ENCODE measurements at regions not wholly inside any gene's neighbourhood (a gene's known extent, or its start where the extent isn't known, plus 50 kb on each side); places are given as distances from the start of the nearest gene placed in this dataset.

GRCh38 chr3:72426618-72427397, 421.4 kb downstream of the SHQ1 start:
- in situ Hi-C loops (cut with MboI; ENCODE audit: low sequenced_read_pairs in 4 of 4) (no loop called here), intact Hi-C loops (cut with DNase I; ENCODE audit: low total_unique reads) (no loop called here)
- H3K4me1 ChIP-seq: peaks cover 19 to 33% of the 10 kb centered on the region in 2 donors
- no peaks in the 10 kb centered on the region for H3K27me3 ChIP-seq
- H3K4me3 ChIP-seq: no peak overlapping the region
- no peak for TF ChIP-seq CTCF (IDR thresholded peaks at IDR 0.05 in 4 of 5, conservative IDR thresholded peaks at IDR 0.05 in 1 of 5)
- no peak for TF ChIP-seq POLR2A (IDR thresholded peaks at IDR 0.05)
- ATAC-seq: no peak
- no peaks in the 10 kb centered on the region for H3K36me3 ChIP-seq
- H3K27ac ChIP-seq: no peak overlapping the region
- no peaks in the 10 kb centered on the region for H3K9me3 ChIP-seq
- no peak for DNase-seq

GRCh38 chr3:72423643-72424042, 424.6 kb downstream of the SHQ1 start:
- H3K4me3 ChIP-seq: no peak overlapping the region
- ATAC-seq (no peak), DNase-seq (no peak)
- intact Hi-C loops (cut with DNase I; ENCODE audit: low total_unique reads) (no loop called here), in situ Hi-C loops (cut with MboI; ENCODE audit: low sequenced_read_pairs in 4 of 4) (no loop called here)
- peaks cover 14 to 22% of the 10 kb centered on the region in 2 donors for H3K4me1 ChIP-seq
- no peak overlapping the region for H3K27ac ChIP-seq
- no peak for TF ChIP-seq POLR2A (IDR thresholded peaks at IDR 0.05)
- H3K36me3 ChIP-seq: no peaks in the 10 kb centered on the region
- H3K9me3 ChIP-seq: no peaks in the 10 kb centered on the region
- no peaks in the 10 kb centered on the region for H3K27me3 ChIP-seq

DNA sequence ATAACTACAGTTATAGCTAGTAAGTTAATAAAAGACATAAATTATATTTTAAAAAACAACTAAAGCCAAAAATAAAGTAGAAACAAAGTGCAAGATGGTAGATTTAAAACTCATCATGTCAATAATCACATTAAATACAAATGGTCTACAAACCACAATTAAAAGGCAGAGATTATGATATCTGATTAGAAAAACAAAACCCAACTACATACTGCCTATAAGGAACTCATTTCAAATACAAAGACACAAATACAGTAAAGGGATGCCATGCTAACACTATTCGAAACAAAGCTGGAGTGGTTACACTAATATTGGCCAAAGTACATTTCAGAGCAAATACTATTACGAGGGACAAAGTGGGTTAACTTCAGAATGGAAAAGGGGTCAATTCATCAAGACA, 426.5 kb downstream of the SHQ1 start:
- no peak overlapping the region for H3K27ac ChIP-seq
- peaks cover 17 to 34% of the 10 kb centered on the region in 2 donors for H3K4me1 ChIP-seq
- no peaks in the 10 kb centered on the region for H3K36me3 ChIP-seq
- no peaks in the 10 kb centered on the region for H3K9me3 ChIP-seq
- H3K4me3 ChIP-seq: no peak overlapping the region
- no peak for DNase-seq
- intact Hi-C loops (cut with DNase I; ENCODE audit: low total_unique reads) (no loop called here), in situ Hi-C loops (cut with MboI; ENCODE audit: low sequenced_read_pairs in 4 of 4) (no loop called here)
- TF ChIP-seq POLR2A (IDR thresholded peaks at IDR 0.05) (no peak), CTCF (IDR thresholded peaks at IDR 0.05 in 4 of 5, conservative IDR thresholded peaks at IDR 0.05 in 1 of 5) (no peak)
- no peaks in the 10 kb centered on the region for H3K27me3 ChIP-seq
- no peak for ATAC-seq

DNA sequence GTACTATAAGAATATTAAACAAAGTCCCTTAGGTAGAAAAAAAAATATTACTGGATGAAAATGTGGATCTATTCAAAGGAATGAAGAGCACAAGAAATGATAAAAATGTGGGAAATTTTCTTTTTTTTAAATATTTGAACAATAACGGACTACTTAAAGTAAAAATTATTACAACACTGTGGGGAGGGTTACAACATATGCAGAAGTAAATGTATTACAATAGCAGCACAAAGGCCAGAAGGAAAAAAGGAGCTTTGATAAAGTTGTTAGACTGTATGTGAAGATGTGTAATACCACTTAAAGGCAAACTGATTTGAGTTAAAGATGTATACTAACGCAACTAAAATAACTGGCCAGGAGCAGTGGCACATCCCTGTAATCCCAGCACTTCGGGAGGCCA, 427.1 kb downstream of the SHQ1 start:
- ATAC-seq: no peak
- Histone ChIP-seq H3K4me1 (peaks cover 18 to 31% of the 10 kb centered on the region in 2 donors), H3K27me3 (no peaks in the 10 kb centered on the region), H3K27ac (no peak overlapping the region), H3K4me3 (no peak overlapping the region), H3K36me3 (no peaks in the 10 kb centered on the region), H3K9me3 (no peaks in the 10 kb centered on the region)
- in situ Hi-C loops (cut with MboI; ENCODE audit: low sequenced_read_pairs in 4 of 4) (no loop called here), intact Hi-C loops (cut with DNase I; ENCODE audit: low total_unique reads) (no loop called here)
- TF ChIP-seq POLR2A (IDR thresholded peaks at IDR 0.05) (no peak), CTCF (IDR thresholded peaks at IDR 0.05 in 4 of 5, conservative IDR thresholded peaks at IDR 0.05 in 1 of 5) (no peak)
- DNase-seq: no peak

DNA sequence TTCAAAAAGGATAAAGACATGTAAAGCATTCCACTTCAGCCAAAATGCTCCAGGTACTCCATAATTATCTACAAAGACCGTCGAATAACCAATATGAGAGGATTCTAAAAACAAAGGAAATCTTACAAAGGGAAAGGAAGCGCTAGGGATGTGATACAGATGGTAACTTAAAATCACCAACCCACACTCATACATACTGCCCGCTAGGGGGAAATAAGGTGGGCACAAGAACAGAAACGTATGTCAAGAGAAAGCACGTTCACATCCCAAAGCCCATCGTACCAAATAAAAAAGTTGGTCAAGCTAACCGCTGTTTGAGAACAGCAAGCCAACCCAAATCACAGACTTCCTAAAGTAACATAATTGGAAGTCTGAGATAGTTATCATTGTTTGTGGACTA, 429.4 kb downstream of the SHQ1 start:
- H3K27ac ChIP-seq: no peak overlapping the region
- peaks cover 6 to 16% of the 10 kb centered on the region in 2 donors for H3K4me1 ChIP-seq
- DNase-seq (no peak), ATAC-seq (no peak)
- no peaks in the 10 kb centered on the region for H3K36me3 ChIP-seq
- no peaks in the 10 kb centered on the region for H3K27me3 ChIP-seq
- no peaks in the 10 kb centered on the region for H3K9me3 ChIP-seq
- TF ChIP-seq POLR2A (IDR thresholded peaks at IDR 0.05) (no peak), CTCF (IDR thresholded peaks at IDR 0.05 in 4 of 5, conservative IDR thresholded peaks at IDR 0.05 in 1 of 5) (no peak)
- in situ Hi-C loops (cut with MboI; ENCODE audit: low sequenced_read_pairs in 4 of 4): no loop called here
- intact Hi-C loops (cut with DNase I; ENCODE audit: low total_unique reads): no loop called here
- no peak overlapping the region for H3K4me3 ChIP-seq

Data from gastrocnemius medialis (tissue), 4 donors.